CD14-positive monocyte (primary cell): ENCODE measurements at regions not wholly inside any gene's neighbourhood (a gene's known extent, or its start where the extent isn't known, plus 50 kb on each side); places are given as distances from the start of the nearest gene placed in this dataset.

Experiments
- DNase-seq, 3 donors: peaks; one replicate each; pipeline ENCODE4 v3.0.0-alpha.2; 2011 to 2022
- H2AFZ ChIP-seq: 2 replicates; pipeline ENCODE4 v1.6.0; 2012; ENCODE audit warnings: mild to moderate bottlenecking, low read depth, low read length, inconsistent platforms; ENCODE audit not compliant: insufficient read depth, poor library complexity, severe bottlenecking
- H3K27ac ChIP-seq, 2 donors: 1 replicate in 1 of 2; 2 replicates in 1 of 2; pipeline ENCODE4 v1.5.1; 2012 to 2013; ENCODE audit warnings: low read length in 2 of 2, control low read depth in 1 of 2, inconsistent platforms in 1 of 2, low read depth in 1 of 2, mild to moderate bottlenecking in 1 of 2
- H3K27me3 ChIP-seq, 2 donors: one replicate each; pipeline versions ENCODE4 v1.6.0 to v1.6.1; 2011 to 2013; ENCODE audit warnings: low read length in 2 of 2; ENCODE audit not compliant: control insufficient read depth in 2 of 2, insufficient read depth in 2 of 2
- H3K36me3 ChIP-seq, 2 donors: replicated peaks in 1 of 2; 1 replicate in 1 of 2; 2 replicates in 1 of 2; pipeline versions ENCODE4 v1.5.1 to v1.6.1; 2012 to 2013; ENCODE audit warnings: low read length in 2 of 2, control low read depth in 1 of 2, inconsistent platforms in 1 of 2, mild to moderate bottlenecking in 1 of 2; ENCODE audit not compliant: insufficient read depth in 2 of 2, control insufficient read depth in 1 of 2
- H3K4me1 ChIP-seq, 2 donors: 1 replicate in 1 of 2; 2 replicates in 1 of 2; pipeline versions ENCODE4 v1.5.1 to v1.6.1; 2012 to 2013; ENCODE audit warnings: low read length in 2 of 2, control low read depth in 1 of 2, inconsistent platforms in 1 of 2, mild to moderate bottlenecking in 1 of 2, moderate library complexity in 1 of 2; ENCODE audit not compliant: insufficient read depth in 2 of 2, control insufficient read depth in 1 of 2
- H3K4me2 ChIP-seq: replicated peaks from 2 replicates; pipeline ENCODE3; 2012; ENCODE audit warnings: low read length, moderate library complexity, mild to moderate bottlenecking; ENCODE audit not compliant: poor library complexity, severe bottlenecking; ENCODE audit errors: extremely low read depth
- H3K4me3 ChIP-seq, 3 experiments: fragments of 200-600 bp in 1 of 3; sonication (generic) in 1 of 3; replicated peaks in 1 of 3; 1 replicate in 2 of 3; 2 replicates in 1 of 3; pipeline ENCODE4 v1.5.1; 2011 to 2013; ENCODE audit warnings: low read length in 3 of 3, mild to moderate bottlenecking in 3 of 3, control low read depth in 2 of 3, low read depth in 2 of 3, inconsistent platforms in 1 of 3, moderate library complexity in 1 of 3
- H3K79me2 ChIP-seq: 2 replicates; pipeline ENCODE4 v1.6.0; 2012; ENCODE audit warnings: mild to moderate bottlenecking, control low read depth, inconsistent platforms, low read length, moderate library complexity; ENCODE audit not compliant: insufficient read depth
- H3K9ac ChIP-seq: 2 replicates; pipeline ENCODE4 v1.6.0; 2017; ENCODE audit warnings: low read length, mild to moderate bottlenecking; ENCODE audit not compliant: insufficient read depth, poor library complexity, severe bottlenecking
- H3K9me3 ChIP-seq, 2 donors: replicated peaks in 1 of 2; 1 replicate in 1 of 2; 2 replicates in 1 of 2; pipeline versions ENCODE4 v1.5.1 to v1.6.1; 2012 to 2013; ENCODE audit warnings: low read length in 2 of 2, control low read depth in 1 of 2; ENCODE audit not compliant: control insufficient read depth in 1 of 2, insufficient read depth in 1 of 2
- H4K20me1 ChIP-seq: 2 replicates; pipeline ENCODE4 v1.6.0; 2012; ENCODE audit warnings: mild to moderate bottlenecking, low read length, control low read depth, moderate library complexity; ENCODE audit not compliant: insufficient read depth
- H3K27ac Mint-ChIP-seq, 7 donors: one replicate each; pipeline ENCODE4 v1.8.0; 2020; ENCODE audit warnings: mild to moderate bottlenecking in 7 of 7, mixed read lengths in 7 of 7, moderate library complexity in 6 of 7, inconsistent platforms in 2 of 7
- H3K27me3 Mint-ChIP-seq, 3 donors: one replicate each; pipeline ENCODE4 v1.8.0; 2021 to 2022; ENCODE audit warnings: low read depth in 3 of 3, mild to moderate bottlenecking in 3 of 3, mixed read lengths in 3 of 3, moderate library complexity in 3 of 3, inconsistent platforms in 1 of 3
- H3K36me3 Mint-ChIP-seq, 2 donors: one replicate each; pipeline ENCODE4 v1.8.0; 2020; ENCODE audit warnings: mixed read lengths in 2 of 2, inconsistent platforms in 1 of 2, mild to moderate bottlenecking in 1 of 2
- H3K4me1 Mint-ChIP-seq: one replicate; pipeline ENCODE4 v1.8.0; 2020; ENCODE audit warnings: mild to moderate bottlenecking, mixed read lengths
- H3K4me3 Mint-ChIP-seq, 2 donors: one replicate each; pipeline ENCODE4 v1.8.0; 2020; ENCODE audit warnings: mild to moderate bottlenecking in 2 of 2, mixed read lengths in 2 of 2, moderate library complexity in 1 of 2
- H3K9me3 Mint-ChIP-seq, 7 donors: one replicate each; pipeline ENCODE4 v1.8.0; 2020 to 2022; ENCODE audit warnings: mixed read lengths in 7 of 7, mild to moderate bottlenecking in 6 of 7, moderate library complexity in 6 of 7, inconsistent platforms in 2 of 7
- CTCF ChIP-seq: fragments of 200-600 bp; IDR thresholded peaks from one replicate; pipeline ENCODE4 v1.8.0; 2022; ENCODE audit warnings: antibody characterized with exemption, mild to moderate bottlenecking
- WGBS: methylation state at CpG from one replicate; pipeline ENCODE4 v1.1.5; 2013; ENCODE audit warnings: missing lambda C conversion rate; ENCODE audit not compliant: insufficient coverage; 5-methylcytosine and 5-hydroxymethylcytosine counted together
- intact Hi-C, 2 donors: fragments of 100-400 bp; cut with micrococcal nuclease; formaldehyde crosslinking; loops; one replicate each; pipeline versions ENCODE4 v1.15.0 to v1.15.1; 2023

DNA sequence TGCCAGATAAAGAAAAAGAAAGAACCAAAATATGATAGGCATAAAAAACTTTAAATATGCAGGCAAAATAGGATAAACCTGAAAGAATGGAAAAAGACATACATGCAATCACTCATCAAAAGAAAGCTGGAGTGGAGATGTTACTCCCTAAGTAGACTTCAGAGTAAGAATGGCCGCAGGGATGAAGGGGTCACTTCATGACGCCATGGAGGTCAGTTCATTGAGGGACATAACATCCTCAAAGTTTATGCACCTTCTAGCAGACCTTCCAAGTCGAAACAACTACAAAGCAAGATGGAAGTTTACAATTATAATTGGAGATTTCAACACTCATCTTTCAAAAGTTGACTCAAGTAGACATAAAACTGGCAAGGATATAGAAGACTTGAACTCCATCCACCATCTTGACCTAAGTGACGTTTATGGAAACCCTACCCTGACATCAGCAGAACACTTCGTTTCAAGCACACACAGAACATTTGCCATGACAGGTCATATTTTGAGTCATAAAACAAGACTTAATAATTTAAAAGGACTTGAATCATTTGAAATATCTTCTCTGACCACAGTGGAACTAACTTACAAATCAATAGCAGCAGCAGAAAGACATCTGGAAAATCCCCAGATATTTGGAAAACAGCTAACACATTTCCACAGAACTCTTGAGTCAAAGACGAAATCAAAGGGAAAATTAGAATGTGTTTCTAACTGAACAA lies 106.0 kb upstream of the LRPAP1 start:
- Histone ChIP-seq H3K27ac (no peak overlapping the region), H3K4me3 (no peak overlapping the region)
- intact Hi-C loops, result no loop called here

DNA sequence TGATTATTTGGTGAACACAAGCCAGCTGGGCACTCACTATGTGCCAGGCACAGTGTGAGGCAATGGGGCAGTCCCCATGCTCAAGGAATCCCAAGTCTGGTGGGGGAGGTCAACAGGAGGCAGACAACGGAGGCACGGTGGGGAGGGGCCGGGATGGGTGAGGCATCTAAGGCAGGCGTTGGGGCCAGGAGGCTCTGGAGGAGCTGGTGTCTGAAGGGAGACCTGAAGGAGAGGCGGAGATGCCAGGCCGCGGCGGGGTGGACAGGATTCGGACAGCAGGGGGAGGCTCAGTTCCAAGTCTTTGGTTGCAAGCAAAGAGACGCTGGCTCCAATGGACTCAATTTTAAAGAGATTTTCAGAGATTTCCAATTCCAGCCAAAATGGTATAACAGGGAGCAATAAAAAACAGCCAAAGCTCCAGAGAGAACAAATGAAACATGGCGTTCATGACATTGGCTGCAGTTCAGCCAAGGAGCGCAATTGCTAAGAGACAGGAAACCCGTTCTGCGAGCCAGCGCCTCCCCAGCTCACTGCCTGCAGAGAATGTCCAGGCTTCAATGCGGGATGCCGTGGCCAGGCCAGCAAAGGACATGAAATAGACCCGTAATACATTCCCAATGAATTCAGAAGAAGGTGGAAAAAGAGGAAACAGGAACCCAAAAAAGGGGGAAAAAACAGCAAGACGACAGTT lies 105.2 kb upstream of the LRPAP1 start:
- H3K9me3 ChIP-seq, result peaks cover 0 to 9% of the 10 kb centered on the region in 2 donors
- no peak overlapping the region for H3K4me2 ChIP-seq
- WGBS, result 84% methylated on average over 15 of the region's 19 CpGs
- Mint-ChIP-seq H3K9me3 (peaks cover 3 to 14% (median 9%) of the 10 kb centered on the region in 7 donors), H3K27me3 (peaks cover 6 to 17% (median 8%) of the 10 kb centered on the region in 3 donors), H3K4me1 (no peaks in the 10 kb centered on the region), H3K4me3 (no peak overlapping the region), H3K27ac (no peak overlapping the region), H3K36me3 (no peaks in the 10 kb centered on the region)
- H3K79me2 ChIP-seq, result no peaks in the 10 kb centered on the region
- H3K4me3 ChIP-seq, result no peak overlapping the region
- H2AFZ ChIP-seq, result no peak overlapping the region
- no peaks in the 10 kb centered on the region for H3K4me1 ChIP-seq
- no peaks in the 10 kb centered on the region for H3K36me3 ChIP-seq
- no peaks in the 10 kb centered on the region for H3K27me3 ChIP-seq
- H4K20me1 ChIP-seq, result no peaks in the 10 kb centered on the region
- no peak overlapping the region for H3K9ac ChIP-seq
- intact Hi-C loops, result no loop called here
- DNase-seq, result no peak
- H3K27ac ChIP-seq, result no peak overlapping the region
- no peak for TF ChIP-seq CTCF

More for the DNA sequence above, 106.0 kb upstream of the LRPAP1 start:
- no peak for TF ChIP-seq CTCF
- Histone ChIP-seq H3K9me3 (peaks cover 0 to 9% of the 10 kb centered on the region in 2 donors), H4K20me1 (no peaks in the 10 kb centered on the region), H2AFZ (no peak overlapping the region), H3K4me2 (no peak overlapping the region), H3K27me3 (no peaks in the 10 kb centered on the region), H3K4me1 (no peaks in the 10 kb centered on the region), H3K79me2 (no peaks in the 10 kb centered on the region), H3K9ac (no peak overlapping the region), H3K36me3 (no peaks in the 10 kb centered on the region)
- no peak overlapping the region for H3K4me3 Mint-ChIP-seq
- no peaks in the 10 kb centered on the region for H3K36me3 Mint-ChIP-seq
- peaks cover 3 to 8% (median 6%) of the 10 kb centered on the region in 7 donors for H3K9me3 Mint-ChIP-seq
- H3K4me1 Mint-ChIP-seq, result no peaks in the 10 kb centered on the region
- H3K27ac Mint-ChIP-seq, result no peak overlapping the region
- no peak for DNase-seq
- WGBS, result no CpG with 5 or more reads among the region's 6 CpGs
- peaks cover 6 to 17% (median 9%) of the 10 kb centered on the region in 3 donors for H3K27me3 Mint-ChIP-seq
